GM21447 (cell line): ENCODE measurements at regions not wholly inside any gene's neighbourhood (a gene's known extent, or its start where the extent isn't known, plus 50 kb on each side); places are given as distances from the start of the nearest gene placed in this dataset.

ENCODE experiments used
- ATAC-seq: cut with Tn5 transposase; IDR thresholded peaks from one replicate; pipeline ENCODE4 v1.9.1; 2021; ENCODE audit not compliant: unreplicated experiment

DNA sequence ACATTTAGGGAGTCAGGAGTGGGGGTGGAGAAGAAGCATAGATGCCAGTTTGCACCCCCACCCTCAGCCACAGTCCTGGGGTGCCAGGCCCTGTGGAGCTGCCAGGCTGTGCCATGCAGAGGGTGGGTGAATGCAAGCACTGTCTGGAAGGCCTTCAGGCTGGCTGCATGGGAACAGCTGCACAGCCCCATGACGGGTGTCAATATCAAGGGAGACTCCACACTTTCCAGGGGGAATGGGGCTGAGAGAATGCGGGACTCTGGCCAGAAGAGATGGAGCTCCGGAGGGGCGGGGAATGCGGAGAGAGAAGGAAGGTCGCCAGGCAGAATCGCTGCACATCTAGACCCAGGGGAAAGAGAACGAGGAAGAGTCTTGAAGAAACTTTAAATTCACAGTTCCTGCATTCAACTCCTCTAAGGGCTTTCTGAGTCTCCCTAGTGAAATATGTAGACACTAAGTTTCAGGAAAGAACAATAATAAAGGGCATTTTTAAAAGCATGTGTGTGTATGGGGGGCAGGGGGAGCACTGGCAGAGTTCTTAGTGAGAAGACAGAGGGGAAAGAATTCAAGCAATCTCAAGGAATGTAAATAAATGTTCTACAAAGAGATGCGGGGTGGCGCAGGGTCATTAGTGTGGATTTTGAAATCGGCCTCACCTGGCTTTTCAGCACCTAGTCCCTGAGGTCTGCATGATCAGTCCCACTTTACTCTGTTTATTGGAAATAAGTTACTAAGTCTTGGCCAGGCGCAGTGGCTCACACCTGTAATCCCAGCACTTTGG, 59.1 kb downstream of the BOD1 start:
- ATAC-seq: no peak

- no peak for ATAC-seq
Measured at GRCh38 chr5:173556142-173557028, 60.1 kb downstream of the BOD1 start.

DNA sequence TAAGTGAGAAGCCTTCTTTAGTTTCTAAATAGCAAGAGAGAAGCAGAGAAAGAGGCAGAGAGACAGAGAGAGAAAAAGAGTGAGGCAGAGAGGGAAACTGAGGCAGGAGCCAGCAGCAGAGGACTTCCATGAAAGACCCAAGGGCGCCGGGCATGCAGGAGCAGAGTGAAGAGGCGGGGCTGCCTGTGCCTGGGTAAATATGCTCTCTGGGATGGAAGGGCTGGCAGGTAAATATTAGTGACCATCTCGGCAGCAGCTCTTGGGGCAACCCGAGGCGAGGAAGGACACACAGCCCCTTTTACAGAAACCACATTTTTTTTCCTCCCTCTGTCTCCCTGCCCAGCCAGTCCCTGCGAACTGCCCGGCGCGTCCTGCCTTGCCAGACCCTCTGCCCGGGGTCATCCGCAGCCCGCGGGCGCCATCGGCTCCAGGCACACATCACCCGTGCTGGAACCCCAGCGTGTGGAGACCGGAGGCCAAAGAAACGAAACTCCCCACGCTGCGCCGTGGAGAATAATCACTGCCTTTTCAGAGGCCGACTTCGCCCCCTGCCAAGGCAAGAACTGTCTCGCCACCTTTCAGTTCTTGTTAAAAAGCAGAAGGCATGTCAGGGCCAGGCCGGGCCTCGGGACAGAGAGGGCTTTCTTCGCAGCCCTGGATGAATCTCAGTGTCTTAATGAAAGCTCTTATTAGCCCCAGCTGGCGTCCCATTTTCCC, 61.3 kb downstream of the BOD1 start:
- ATAC-seq: no peak

DNA sequence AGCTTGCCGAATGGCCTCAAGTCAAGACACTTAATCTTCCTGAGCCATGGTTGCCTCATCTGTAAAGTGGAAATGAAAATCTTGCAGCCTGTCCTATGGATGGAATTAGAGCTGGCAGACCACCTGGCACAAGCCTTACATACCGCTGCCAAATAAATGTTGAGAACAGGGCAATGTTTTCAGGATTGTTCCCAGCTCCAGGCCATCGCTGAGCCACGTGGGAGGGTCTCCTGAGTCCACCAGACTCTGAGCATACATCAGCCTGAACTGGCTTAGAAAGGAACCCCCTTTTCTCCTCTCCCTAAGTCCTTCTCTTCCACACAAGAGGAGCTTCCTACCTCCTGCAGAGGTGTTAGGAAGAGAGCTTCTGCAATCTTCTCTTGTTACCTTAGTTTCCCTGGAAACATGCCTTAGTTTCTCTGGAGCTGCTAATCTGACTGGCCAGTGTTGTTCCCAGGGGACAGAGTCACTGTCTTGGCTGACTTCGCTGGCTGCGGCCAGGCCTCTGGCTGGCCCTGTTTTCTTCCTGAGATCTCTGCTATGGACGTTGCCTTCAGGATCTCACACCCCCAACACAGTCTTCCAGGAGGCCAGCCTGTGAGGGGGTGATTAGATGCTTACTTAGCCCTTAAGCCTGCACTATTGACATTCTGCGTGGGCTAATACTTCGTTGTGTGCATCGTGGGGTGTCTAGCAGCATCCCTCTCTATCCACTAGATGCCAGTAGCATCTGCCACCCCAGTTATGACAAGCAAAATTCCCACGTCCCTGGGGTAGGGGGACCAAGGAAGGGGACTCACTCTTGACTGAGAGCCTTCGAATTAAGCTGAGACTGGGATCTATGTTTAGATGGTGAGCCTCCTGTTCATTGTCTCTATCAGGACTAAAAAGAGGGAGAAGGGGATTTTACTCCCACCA, 62.2 kb downstream of the BOD1 start:
- no peak for ATAC-seq

DNA sequence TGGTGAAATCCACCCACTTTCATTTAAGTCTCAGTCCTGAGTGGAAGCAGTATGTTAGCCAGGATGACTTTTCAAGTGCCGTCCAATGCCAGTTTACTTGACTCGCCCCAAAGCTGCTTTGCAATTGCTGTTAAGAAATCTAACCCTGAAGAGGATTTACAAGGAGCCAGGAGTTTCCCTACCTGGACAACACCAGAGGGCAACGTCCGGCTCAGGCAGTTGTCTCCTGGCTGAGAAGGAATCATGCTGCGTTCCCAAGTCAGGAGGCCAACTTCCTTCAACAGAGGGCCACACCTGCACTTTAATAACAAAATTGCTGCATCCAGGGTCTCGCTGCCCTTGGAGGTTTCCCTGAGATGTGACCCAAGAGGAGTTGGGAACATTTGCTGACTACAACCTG, 65.8 kb downstream of the BOD1 start:
- no peak for ATAC-seq

DNA sequence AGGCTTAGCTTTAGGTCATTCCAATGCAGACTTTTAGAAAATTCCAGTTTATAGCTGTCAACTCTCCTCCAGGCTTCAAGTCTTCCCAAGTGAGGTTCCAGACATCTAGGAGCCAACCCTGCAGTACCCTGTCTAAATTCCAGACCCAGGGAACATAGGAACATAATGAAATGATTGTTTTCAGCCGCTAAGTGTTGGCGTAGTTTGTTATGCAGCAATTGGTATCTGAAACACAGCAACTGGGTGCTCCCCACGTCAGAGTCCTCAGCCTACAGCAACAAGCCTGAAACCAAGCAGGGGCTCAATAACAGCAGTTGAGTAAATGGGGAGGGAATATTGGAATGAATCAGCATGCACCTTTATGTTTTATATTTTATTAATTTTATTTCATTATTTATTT, 66.8 kb downstream of the BOD1 start:
- no peak for ATAC-seq

DNA sequence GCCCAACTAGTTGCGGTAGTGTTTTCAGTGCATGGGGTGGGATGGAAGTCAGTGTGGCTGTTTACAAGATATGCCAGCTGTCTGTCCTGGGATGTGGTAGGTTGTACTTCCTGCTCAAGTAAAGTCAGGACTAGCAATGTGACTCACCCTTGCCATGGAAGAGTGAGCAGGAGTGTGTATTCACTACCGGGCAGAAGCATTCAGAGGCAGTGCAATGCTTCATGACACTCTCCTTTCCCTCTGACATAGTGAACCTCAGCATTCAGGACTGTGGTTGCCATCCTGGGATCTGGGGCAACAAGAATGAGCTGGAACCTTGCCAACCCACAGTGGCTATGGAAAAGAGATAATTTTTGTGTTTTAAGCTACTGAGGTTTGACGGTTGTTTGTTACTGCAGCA, 68.9 kb downstream of the BOD1 start:
- peak; percentile 63 for ATAC-seq

- ATAC-seq: no peak
Measured at GRCh38 chr5:173542964-173543363, 73.5 kb downstream of the BOD1 start.

- ATAC-seq: no peak
Measured at GRCh38 chr5:173542159-173542558, 74.3 kb downstream of the BOD1 start.

DNA sequence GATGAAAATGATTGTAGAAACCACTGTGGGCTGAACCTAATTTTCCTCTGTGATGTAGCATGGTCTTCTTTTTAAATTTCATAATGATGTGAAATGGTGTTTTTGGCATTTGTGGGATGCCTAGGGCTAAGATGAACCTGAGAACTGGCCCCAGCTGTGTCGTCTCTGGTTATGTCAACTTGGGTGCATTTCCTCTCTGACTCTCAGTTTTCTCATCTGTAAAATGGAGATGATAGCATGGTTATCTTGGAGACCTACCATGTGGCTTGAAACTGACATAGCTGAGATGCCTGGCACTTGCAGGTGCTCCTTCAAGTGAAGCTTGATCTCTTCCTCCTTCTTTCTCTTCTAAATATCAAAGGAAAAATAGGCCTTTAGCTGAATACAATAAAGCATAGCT, 77.8 kb downstream of the BOD1 start:
- ATAC-seq: no peak

DNA sequence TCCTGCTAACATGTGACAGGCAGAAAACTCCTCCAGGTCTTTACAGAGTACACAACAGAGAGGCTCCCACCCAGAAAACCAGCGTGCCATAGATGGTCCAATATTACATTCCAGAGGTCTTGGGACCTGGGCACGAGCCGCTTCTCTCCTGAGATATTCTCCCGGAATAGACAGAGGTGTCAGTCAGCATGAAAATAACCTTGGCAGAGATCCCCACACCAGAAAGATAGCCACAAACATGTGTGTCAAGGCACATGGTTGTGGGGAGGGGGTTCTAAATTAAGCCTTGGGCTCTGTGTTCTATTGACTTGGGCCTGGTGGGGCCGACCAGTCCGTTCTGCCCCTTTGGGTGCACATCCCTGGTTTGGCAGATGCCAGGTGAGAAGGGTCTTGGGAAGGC, 78.4 kb downstream of the BOD1 start:
- ATAC-seq: no peak

DNA sequence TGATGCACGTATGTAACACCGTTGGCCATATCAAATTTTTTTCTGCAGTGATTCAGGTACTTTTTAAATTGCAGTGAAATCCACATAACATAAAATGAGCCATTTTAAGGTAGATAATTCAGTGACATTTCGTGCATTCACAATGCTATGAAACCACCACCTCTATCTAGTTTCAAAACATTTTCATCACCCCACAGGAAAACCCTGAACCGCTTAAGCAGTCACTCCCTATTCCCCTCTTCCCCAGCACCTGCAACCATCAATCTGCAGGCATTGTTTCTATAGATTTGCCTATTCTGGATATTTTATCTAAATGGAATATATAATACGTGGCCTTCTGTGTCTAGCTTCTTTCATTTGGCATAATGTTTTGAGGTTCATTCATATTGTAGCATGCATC, 79.2 kb downstream of the BOD1 start:
- ATAC-seq: no peak

DNA sequence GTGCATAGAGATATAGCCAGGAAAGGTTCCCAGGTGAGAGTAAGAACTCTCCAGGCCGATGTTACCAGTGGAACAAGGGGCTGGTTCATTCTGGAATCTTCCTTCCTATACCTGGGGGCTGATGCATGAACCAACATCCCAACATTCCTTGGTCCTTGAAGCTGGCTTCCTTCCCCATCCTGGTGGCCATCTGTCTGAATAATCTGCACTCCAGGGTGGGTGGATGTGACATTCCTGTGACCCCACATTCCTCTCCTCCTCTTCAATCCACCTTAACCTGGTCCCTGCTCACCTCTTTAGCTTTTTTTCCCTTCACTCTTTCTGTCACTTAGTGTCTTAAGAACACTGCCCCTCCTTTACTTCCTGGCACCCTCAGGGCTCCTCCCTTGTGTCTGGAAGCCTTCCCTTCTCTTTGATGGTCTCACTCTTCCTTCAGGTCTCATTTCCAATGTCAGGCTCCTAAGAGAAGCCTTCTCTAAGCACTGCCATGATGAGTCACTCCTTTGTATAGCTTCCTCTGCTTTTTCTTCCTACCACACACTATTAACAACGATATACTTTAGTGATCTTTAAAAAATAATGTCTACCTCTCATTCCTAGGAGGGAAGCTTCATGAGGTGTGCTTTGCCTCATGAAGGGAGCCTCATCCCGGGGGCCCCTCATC, 80.3 kb downstream of the BOD1 start:
- ATAC-seq: no peak

DNA sequence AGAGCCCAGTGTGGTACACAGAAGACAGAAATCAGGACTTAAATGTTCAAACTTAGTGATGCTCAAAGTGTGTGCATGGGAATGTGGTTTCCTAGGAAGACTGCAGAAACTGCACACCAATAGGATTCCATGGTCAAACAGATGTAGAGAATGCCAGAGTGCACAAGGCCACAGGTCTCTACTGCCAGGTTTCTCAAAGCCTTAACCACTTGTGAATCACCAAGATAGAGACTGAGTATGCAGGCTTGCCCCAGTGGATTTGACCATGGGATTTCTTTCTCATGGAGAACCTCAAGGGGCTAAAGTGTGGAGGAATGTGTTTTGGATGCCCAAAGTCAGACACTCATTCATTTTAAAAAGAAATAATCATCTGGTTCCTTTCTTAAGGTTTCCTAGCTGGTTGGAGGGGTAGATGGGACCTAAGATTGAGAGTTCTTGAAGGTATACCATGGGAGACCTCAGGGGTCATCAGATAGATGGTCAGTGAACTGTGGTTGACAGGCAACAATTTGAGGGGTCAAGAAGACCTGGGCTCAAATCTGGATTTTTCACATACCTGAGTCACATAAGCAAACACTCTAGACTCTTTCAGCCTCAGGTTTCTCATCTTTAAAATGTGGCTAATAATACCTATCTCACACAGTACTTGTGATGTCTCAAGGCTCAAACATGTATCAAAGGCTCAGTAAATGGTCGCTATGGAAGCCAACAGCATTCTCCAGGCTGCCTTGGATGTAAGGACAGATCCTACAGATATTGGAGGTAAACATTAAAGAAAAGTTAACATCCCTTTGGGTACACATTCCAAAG, 81.1 kb downstream of the BOD1 start:
- ATAC-seq: no peak

GRCh38 chr5:173534664-173535063, 81.8 kb downstream of the BOD1 start:
- ATAC-seq: no peak

DNA sequence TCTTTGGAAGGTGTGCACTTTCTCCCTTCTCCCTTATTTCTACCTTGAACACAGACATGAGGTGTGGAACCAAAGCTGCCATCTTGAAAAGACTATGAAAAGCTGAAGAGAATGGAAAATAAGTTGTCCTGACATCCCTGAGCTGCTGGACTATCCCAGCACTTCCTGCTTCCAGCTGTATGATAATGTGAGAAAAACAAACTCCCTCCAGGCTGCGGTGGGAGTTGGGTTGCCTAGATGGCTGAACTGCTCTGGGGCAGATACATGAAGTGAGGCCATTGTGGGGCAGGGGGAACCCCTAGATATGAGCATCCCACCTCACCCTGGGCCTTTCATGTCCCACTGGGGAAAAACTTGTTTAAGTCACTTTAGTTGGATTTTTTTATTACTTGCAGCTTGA, 82.4 kb downstream of the BOD1 start:
- no peak for ATAC-seq

DNA sequence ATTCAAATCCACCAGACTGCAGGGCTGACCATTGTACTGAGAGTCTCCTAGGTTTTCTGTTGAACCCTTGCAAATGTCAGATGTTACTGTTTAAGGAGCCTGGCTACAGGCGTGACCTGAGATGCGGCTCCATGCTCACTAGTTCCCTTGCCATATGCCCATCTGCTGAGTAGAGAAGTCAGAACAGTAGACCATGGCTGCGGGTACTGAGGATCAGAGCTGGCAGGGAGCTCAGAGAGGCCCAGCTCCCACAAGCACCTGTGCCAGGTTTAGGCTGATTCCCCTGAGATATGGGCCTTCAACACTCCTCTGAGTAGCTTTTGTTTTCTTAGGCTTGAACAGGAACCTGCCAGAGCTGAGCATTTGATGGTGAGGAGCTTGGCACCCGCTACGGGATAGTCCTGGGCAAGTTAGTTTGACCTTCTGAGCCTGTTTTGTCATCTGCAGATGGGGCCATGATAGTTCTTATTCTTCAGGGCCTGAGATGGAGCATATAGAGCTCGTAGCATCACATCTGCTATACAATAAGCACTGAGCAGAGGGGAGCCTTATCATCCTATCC, 83.7 kb downstream of the BOD1 start:
- ATAC-seq: no peak

DNA sequence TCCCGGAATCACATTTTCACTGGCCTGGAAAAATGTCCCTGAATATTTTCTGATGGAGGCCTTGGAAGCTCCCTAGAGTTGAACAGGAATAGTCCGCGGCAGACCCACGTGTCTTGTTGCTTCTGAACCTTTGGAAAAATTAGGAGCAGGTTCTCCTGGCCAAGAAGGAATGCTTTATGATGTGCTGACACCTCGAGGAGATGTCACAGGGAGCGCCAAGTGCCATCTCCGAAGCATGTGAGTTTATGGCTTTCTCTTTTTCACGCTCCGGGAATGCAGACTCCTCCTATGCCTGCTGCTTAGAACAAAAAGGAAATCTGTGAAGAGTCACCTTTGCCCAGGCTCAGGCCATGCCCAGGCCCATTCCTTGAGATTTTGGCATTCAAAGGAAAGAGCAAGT, 84.6 kb downstream of the BOD1 start:
- no peak for ATAC-seq

- ATAC-seq: no peak
Measured at GRCh38 chr5:173530547-173530946, 85.9 kb downstream of the BOD1 start.
